ENCODE measurements at regions not wholly inside any gene's neighbourhood (a gene's known extent, or its start where the extent isn't known, plus 50 kb on each side); places are given as distances from the start of the nearest gene placed in this dataset.
"Not testable (repeated sequence)": the region's sequence is repeated elsewhere in the genome, so short reads cannot be mapped to it uniquely, and the experiment has no call there.

DNA sequence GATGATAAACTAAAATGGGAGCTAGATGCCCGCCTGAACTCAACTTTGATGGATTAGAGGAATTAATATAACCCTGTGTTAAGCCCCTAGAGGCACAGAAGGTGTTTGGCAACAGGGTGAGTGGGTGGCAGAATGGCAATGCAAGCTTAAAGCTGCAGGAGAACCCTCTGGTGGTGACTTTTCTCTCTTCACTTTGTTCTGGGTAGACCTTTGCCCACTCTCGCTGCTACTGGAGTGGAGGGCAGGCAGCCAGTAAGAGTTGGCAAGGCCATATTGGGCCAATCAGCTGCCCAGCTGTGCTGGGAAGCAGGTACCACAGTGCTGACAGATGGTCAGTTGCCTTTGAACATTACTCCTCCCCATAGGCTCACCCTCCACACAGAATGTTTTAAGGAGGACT lies 468.2 kb downstream of the MMUT start:
- no peak overlapping the region for H3K27ac ChIP-seq
- TF ChIP-seq CTCF (IDR thresholded peaks at IDR 0.05) (peak; percentile 17; the same call in 1 of the 2 replicates), ZFX (IDR thresholded peaks at IDR 0.05; ENCODE audit: borderline replicate concordance) (no peak)

DNA sequence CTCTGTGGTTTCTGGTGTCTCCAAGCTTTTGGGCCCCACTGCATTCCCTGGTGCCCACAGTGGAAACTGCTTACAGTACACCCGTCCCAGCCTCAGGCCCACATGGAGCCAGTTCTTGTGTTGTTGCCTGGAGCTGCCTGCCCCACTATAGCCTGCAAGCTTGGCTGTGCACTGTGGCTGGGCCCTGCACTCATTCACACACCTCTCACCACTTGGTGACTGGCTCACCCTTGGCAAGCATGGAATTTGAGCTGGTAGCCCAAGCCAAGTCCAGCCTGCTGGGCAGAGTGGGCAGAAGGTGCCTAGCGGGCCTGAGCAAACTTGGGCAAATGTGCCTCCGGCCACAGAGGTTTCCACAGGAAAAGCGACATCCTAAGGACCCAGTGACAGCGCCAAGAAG lies 472.3 kb downstream of the MMUT start:
- no peak overlapping the region for H3K27ac ChIP-seq
- no peak for TF ChIP-seq CTCF (IDR thresholded peaks at IDR 0.05)
- no peak for TF ChIP-seq ZFX (IDR thresholded peaks at IDR 0.05; ENCODE audit: borderline replicate concordance)

- TF ChIP-seq CTCF (IDR thresholded peaks at IDR 0.05) = no peak
- no peak for TF ChIP-seq ZFX (IDR thresholded peaks at IDR 0.05; ENCODE audit: borderline replicate concordance)
Observed at GRCh38 chr6:48986845-48987244, 476.2 kb downstream of the MMUT start.

DNA sequence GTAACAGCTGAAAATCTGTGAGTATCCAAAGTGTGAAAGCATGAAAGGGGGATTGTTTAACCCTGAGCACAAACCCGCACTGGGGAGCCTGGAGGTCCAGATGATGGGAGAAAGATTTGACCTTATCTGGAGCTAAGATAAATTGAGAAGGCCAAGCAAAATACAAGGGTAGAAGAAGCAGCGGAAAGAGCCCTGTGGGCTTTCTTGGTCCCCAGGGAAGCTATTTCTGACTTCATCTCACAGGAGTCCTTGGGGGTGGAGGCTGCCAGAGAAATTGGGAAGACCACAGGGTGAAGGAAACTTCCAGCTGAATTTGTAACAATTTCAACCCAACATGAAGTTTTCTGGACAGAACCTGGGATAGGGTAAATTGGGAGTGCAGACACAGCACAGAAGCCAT lies 476.9 kb downstream of the MMUT start:
- TF ChIP-seq CTCF (IDR thresholded peaks at IDR 0.05) (no peak), ZFX (IDR thresholded peaks at IDR 0.05; ENCODE audit: borderline replicate concordance) (no peak)
- no peak overlapping the region for H3K27ac ChIP-seq

More at GRCh38 chr6:48986845-48987244, 476.2 kb downstream of the MMUT start:
- no peak overlapping the region for H3K27ac ChIP-seq

DNA sequence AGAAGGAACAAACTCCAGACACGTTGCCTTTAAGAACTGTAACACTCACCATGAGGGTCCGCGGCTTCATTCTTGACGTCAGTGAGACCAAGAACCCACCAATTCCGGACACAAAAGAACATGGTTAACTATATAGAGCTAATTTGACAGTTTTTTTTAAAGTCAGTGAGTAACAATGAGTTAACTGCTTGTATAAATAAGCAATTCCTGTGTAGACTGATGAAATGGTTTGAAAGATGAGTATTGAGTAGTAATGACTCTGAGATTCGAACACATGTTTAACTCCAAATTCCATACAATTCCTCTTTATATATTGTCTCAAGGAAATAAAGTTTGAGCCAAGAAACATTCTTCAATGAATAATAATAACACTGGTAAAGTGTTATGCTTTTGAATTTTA lies 478.0 kb downstream of the MMUT start:
- no peak for TF ChIP-seq ZFX (IDR thresholded peaks at IDR 0.05; ENCODE audit: borderline replicate concordance)
- no peak for TF ChIP-seq CTCF (IDR thresholded peaks at IDR 0.05)
- H3K27ac ChIP-seq = no peak overlapping the region

GRCh38 chr6:48983968-48984367 lies 479.1 kb downstream of the MMUT start:
- H3K27ac ChIP-seq = not testable (repeated sequence)

DNA sequence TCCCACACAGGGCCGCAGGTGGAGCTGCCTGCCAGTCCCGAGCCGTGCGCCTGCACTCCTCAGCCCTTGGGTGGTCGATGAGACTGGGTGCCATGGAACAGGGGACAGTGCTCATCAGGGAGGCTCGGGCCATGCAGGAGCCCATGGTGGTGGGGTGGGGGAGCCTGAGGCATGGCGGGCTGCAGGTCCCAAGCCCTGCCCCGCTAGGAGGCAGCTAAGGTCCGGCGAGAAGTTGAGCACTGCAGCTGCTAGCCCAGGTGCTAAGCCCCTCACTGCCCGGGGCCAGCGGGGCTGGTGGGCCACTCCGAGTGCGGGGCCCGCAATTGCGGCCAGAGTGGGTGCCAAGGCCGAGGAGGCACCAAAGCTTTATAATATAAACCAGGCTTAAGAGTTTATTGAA lies 479.7 kb downstream of the MMUT start:
- H3K27ac ChIP-seq = no peak overlapping the region
- TF ChIP-seq CTCF (IDR thresholded peaks at IDR 0.05) (no peak), ZFX (IDR thresholded peaks at IDR 0.05; ENCODE audit: borderline replicate concordance) (no peak)

GRCh38 chr6:48979806-48980205 lies 483.2 kb downstream of the MMUT start:
- no peak overlapping the region for H3K27ac ChIP-seq
- TF ChIP-seq CTCF (IDR thresholded peaks at IDR 0.05) = no peak
- TF ChIP-seq ZFX (IDR thresholded peaks at IDR 0.05; ENCODE audit: borderline replicate concordance) = no peak
